ENCODE measurements at regions not wholly inside any gene's neighbourhood (a gene's known extent, or its start where the extent isn't known, plus 50 kb on each side); places are given as distances from the start of the nearest gene placed in this dataset.
A peak's percentile ranks its signal among the peaks of the same experiment; 100 is the strongest.

- no peak for DNase-seq (ENCODE audit: low spot score)
Measured at GRCh38 chr20:40957265-40957760, 71.3 kb upstream of the TOP1 start.

GRCh38 chr20:40958598-40958997 is 70.0 kb upstream of the TOP1 start:
- DNase-seq (ENCODE audit: low spot score) = no peak

DNA sequence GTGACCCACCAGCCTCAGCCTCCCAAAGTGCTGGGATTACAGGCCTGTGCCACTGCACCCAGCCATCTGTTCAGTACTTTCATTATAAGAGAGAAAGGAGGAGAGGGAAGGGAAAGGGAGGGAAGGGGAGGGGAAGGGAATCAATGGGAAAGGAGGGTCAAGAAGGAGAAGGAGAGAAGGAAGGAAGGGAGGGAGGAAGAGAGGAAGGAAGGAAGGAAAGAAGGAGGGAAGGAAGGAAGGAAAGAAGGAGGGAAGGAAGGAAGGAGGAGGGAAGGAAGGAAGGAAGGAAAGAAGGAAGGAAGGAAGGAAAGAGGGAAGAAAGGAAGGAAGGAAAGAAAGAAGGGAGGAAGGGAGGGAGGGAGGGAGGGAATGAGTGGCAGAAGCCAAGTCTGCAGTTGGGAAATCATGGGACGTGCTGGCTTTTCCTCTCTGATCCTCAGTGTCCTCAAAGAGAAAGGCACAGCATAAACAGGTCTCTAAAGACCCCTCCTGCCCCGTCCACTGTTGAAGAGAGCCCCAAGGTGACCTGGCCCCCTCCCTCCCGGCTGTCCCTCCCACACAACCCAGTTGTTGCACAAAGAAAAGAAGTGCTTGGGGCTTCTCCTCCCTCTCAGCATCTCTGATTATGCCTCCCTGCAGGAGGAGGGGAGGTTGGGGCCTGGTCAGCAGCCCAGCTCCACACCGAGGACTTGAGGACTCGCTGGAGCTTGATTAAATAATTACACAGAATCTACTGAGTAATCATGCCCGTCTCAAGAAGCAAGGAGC is 69.1 kb upstream of the TOP1 start:
- DNase-seq (ENCODE audit: low spot score) = no peak

DNA sequence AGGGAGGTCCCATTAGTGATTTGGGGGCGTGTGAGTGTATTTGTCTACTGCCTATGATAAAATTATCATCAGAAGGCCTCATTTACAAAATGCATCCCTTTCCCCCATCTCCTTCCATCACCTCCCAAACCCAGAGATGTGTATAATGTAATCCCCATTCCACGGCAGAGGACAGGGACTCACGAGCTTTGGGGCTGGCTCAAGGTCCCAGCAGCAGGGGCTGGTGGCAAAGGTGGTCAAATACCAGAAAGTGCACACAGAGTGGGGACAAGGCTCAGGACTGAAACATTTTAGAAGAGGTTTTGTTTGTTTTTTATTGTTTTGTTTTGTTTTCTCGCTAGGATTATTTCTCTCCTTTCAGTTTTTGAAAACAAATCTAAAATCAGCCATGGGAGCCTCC is 68.5 kb upstream of the TOP1 start:
- no peak for DNase-seq (ENCODE audit: low spot score)

DNA sequence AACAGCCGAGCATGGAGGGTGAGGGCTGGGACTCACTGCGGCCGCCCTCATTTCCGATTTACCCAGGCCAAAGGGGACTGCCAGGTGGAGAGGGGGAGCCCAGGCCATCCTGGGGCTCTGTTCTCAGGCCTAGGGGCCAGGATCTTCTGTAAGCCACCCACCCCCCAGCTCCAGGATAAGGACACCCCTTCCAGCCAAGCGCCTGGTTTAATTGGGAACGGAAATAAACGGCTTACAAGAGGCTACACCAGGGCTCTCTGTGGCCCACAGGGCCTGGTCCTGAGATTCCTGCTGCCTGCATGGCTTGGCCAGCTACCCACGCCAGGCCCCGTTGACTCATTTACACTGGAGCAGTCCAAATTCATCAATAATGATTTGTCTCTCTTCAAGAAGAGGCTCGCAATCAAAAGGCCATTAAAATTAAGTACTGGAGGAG is 68.1 kb upstream of the TOP1 start:
- no peak for DNase-seq (ENCODE audit: low spot score)

GRCh38 chr20:40961176-40961575 is 67.4 kb upstream of the TOP1 start:
- no peak for DNase-seq (ENCODE audit: low spot score)

DNA sequence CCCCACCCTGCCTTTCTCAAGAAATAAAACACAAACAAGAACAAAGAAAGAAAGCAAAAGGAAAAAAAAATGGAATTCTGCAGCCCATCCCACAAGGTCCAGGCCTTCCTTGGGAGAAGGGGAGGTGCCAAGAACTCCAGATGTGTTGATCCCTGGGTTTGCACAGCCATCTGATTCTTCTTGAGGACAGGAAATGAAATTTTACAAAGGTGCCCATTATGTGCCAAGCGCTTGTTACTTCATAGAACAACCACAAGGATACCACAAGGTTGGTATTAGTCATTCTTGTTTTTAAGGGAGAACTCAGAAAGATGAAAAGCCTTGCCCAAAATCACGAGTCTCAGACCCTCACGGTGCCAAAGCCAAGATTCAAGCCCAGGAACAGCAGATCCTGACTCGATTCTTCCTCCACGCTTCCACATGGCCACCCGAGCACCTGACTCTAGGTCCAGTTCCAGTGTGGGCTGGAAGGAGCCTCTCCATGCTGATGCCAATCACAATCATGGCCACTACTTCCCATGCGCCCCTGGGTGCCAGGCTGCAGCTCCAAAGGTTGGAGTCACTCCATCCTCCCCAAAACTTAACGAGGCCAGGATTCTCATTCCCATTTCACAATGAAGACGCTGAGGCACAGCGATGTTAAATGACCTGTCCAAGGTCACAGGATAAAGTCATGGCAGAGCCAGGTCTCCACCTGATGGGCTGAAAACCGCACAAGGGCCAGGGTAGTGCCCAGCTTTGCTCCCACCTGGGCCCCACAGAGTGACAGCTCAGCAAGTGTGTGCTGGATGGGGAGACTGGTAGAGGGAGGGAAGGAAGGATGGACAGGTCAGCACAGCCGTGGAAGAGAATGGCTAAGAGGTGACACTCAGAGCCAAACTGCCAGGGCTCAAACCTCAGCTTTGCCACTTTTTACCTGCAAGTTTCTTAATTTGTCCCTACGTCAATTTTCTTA is 66.7 kb upstream of the TOP1 start:
- DNase-seq (ENCODE audit: low spot score) = peak; percentile 15

DNA sequence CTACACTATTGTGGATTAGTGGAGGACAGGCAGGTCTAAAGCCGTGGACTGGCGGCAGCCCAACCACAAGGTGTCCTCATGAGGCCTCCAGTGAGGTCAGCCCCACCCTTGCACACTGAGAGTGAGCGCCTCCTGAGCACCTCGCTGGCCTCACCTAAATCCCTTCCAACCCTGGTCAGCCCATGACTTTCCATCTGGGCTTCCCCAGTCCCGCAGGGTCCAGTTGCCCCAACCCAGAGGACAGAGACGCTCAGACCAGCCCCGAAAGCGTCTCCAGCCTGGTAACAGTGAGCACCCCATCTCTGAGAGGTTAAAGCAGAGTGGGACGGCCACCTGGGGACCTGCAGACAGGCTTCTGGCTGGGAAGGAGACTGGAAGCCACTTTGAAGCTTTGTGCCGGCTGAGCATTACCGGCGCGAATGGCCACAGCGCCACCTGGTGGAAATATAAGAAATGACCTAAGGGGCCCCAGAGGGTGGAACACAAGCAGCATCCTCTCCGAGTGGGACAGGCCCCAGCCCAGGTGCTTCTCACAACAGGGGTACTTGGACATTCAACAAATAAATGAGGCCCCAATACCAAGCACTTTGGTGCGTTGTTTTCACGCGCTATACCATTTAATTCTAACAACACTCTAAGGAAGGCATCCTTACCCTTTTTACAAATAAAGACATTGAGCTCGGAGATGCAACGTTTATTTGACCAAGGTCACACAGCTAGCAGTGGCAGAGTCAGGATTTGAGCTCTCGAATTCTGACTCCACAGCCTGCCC is 65.7 kb upstream of the TOP1 start:
- DNase-seq (ENCODE audit: low spot score) = peak; percentile 80

DNA sequence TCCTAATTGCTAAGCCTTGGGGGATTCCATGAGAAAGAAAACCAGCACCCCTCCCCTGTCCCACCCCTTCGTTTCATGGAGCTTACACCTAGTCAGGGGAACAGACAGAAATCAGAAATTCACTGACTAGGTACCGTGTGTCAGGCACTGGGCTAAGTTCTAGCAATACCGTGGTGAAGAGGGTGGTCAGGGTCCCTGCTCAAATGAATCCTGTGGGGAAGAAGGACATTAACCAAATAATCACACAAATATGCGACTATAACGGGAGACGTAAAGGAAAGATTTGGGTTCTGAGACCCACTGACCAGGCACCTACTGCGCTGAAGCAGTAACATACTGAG is 65.1 kb upstream of the TOP1 start:
- no peak for DNase-seq (ENCODE audit: low spot score)

DNA sequence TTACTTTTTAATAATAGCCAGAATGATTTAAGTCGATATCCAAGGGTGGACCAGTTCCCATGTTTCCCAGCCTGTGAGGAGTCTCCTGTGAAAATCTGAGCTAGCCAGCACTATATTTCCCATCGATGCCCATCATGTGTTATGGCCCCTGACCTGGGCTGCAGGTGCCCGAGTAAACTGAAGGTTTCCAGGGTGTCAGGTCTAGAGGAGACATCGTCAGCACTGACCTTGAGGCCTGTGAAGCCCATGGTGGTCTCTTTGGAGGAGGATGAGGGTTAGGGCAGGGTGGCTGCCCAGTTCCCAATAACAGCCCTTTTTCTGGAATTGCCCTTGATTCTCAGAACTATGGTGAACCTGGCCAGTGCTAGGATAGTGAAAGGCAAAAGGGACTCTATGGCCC is 63.0 kb upstream of the TOP1 start:
- no peak for DNase-seq (ENCODE audit: low spot score)

DNA sequence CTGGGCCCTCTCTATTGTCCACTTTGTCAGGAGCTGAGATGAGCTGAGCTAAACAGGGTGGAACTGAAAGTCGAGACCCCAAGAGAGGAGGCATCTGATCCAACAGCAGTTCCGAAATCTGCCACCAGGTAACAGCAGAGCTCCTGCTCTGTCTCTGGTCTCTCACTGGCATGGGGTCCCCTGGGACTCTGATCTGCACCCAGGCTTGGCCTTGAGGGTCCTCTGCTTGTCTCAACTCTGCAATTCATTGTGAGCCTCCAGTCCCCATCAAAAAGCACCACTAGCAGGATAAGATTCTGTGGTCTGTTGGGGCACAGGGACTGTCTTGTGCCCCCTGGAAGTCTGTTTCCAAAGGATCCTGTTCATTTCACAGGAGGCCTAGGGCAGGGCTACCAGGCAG is 62.5 kb upstream of the TOP1 start:
- DNase-seq (ENCODE audit: low spot score) = no peak

DNA sequence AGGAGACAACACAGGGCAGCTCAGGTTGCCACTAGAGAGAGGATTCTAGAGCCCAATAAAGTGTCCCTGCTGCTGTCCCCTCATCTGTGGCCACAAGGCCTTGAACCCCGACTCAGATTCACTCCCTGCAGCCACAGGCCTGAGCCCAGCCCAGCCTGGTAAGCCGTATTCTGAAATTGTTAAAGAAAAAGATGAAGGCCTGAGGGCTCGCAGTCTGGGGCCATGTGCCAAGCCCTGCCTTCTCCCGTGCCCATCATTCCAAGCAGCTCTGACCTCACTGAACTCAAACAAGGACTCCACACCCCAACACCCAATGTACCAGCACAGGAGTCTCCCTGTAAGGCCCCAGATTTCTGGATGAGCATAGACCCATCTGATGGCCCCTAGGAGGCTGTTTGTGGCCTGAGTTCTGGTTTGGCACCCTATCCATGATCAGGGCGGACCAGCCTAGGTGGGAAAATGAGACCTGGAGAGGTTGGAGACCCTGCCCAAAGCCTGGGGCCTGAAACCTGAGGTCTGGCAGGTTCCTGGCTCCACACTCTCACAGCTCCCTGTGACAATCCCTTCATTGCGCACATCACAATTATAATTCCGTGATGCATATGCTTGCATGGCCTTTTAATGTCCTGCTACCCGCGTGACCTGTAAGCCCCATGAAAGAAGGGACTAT is 62.0 kb upstream of the TOP1 start:
- DNase-seq (ENCODE audit: low spot score) = no peak

DNA sequence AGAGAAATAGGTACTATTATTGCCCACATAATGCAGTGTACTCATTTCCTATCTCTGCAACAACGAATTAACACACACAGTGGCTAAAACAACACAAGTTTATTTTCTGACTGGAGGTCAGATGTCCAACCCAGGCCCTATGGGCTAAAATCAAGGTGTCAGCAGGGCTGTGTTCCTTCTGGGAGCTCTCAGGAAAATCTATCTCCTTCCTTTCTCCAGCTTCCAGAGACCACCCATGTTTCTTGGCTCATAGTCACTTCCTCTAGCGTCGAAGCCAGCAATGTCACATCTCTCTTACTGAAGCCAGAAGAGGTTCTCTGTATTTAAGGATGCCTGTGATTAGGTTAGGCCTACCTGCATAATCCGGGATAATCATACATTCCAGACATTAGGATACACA is 60.9 kb upstream of the TOP1 start:
- no peak for DNase-seq (ENCODE audit: low spot score)

DNA sequence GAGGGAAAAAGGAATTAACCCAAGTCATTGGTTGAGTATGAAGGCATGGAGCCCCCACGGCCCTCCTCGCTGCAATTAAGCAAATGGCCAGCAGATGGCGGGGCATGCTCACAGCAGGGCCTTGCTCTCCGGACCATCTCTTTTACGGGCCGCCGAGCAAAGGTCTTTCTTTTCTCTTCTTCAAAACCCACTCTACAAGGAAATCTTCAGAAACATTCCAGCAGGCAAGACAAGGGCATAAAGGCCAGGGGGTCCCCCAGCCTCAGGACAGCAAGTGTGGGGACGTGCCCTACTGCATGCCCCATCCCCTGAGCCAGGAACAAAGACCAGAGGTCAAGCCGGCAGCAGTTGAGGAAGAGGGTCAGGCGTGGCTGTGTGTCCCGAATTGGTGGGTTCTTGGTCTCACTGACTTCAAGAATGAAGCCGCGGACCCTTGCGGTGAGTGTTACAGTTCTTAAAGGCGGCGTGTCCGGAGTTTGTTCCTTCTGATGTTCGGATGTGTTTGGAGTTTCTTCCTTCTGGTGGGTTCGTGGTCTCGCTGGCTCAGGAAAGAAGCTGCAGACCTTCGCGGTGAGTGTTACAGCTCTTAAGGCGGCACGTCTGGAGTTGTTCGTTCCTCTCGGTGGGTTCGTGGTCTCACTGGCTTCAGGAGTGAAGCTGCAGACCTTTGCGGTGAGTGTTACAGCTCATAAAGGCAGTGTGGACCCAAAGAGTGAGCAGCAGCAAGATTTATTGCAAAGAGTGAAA is 59.6 kb upstream of the TOP1 start:
- peak; percentile 88 for DNase-seq (ENCODE audit: low spot score)

GRCh38 chr20:40970218-40970617 is 58.4 kb upstream of the TOP1 start:
- DNase-seq (ENCODE audit: low spot score) = no peak

DNA sequence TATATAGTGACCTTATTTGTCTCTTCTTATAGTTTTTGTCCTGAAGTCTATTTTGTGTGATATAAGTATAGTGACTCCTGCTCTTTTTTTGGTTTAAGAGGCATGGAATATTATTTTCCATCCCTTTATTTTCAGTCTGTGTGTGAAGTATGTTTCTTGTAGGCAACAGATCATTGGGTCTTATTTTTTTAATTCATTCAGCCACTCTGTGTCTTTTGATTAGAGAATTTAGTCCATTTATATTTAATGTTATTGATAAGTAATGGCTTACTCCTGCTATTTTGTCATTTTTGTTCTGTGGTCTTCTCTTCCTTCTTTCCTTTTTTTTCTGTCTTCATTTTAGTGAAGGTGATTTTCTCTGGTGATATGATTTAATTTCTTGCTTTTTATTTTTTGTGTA is 51.4 kb upstream of the TOP1 start:
- no peak for DNase-seq (ENCODE audit: low spot score)

- no peak for DNase-seq (ENCODE audit: low spot score)
Measured at GRCh38 chr20:40978761-40979160, 49.9 kb upstream of the TOP1 start.
